Activated T-helper 2 cell treated with anti-CD3 and anti-CD28 coated beads, Interferon-gamma antibody, Interleukin-2, Interleukin-4, amounts not matched to agents 10 μg/mL and 5 μg/mL and 100 μg/mL, durations not matched to agents 14 hours and 24 hours and 36 hours (primary cell): ENCODE measurements at regions not wholly inside any gene's neighbourhood (a gene's known extent, or its start where the extent isn't known, plus 50 kb on each side); places are given as distances from the start of the nearest gene placed in this dataset.
A peak's percentile ranks its signal among the peaks of the same experiment; 100 is the strongest.
"Not testable (repeated sequence)": the region's sequence is repeated elsewhere in the genome, so short reads cannot be mapped to it uniquely, and the experiment has no call there.

Experiments
- DNase-seq: peaks from one replicate; pipeline ENCODE4 v3.0.0; 2021; ENCODE audit warnings: low spot score
- H3K27ac Mint-ChIP-seq: one replicate; pipeline ENCODE4 v1.8.0; 2021; ENCODE audit warnings: mixed read lengths
- H3K27me3 Mint-ChIP-seq: one replicate; pipeline ENCODE4 v1.8.0; 2021; ENCODE audit warnings: low read depth, mixed read lengths
- H3K36me3 Mint-ChIP-seq: one replicate; pipeline ENCODE4 v1.8.0; 2021; ENCODE audit warnings: low read depth, mixed read lengths
- H3K4me1 Mint-ChIP-seq: one replicate; pipeline ENCODE4 v1.8.0; 2021; ENCODE audit warnings: low read depth, mixed read lengths
- H3K4me3 Mint-ChIP-seq: one replicate; pipeline ENCODE4 v1.8.0; 2021; ENCODE audit warnings: low read depth, mild to moderate bottlenecking, moderate library complexity, mixed read lengths
- H3K9me3 Mint-ChIP-seq: one replicate; pipeline ENCODE4 v1.8.0; 2021; ENCODE audit warnings: mixed read lengths
- intact Hi-C: fragments of 100-400 bp; cut with micrococcal nuclease; formaldehyde crosslinking; loops from one replicate; pipeline ENCODE4 v1.15.1; 2023

DNA sequence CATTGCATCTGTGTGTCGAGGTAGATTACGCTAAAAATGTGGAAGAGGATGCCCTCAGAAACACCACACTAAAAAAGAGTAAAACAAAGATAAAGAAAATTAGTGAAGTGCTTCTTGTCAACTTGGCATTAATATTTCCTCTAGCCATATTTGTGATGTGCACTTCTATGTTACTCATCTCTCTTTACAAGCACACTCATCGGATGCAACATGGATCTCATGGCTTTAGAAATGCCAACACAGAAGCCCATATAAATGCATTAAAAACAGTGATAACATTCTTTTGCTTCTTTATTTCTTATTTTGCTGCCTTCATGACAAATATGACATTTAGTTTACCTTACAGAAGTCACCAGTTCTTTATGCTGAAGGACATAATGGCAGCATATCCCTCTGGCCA is 79.0 kb upstream of the SCIN start:
- no peak for DNase-seq
- H3K4me1 Mint-ChIP-seq = no peaks in the 10 kb centered on the region
- intact Hi-C loops = loop anchor here (2.0 to 10.0 kb wide), 3 partner anchors 57 to 427 kb away; no protein-coding TSS in a partner anchor
- no peak overlapping the region for H3K27ac Mint-ChIP-seq
- H3K9me3 Mint-ChIP-seq = no peaks in the 10 kb centered on the region
- H3K27me3 Mint-ChIP-seq = peaks cover 5% of the 10 kb centered on the region
- H3K4me3 Mint-ChIP-seq = no peak overlapping the region
- H3K36me3 Mint-ChIP-seq = no peaks in the 10 kb centered on the region

GRCh38 chr7:12493407-12493806 is 77.1 kb upstream of the SCIN start:
- H3K36me3 Mint-ChIP-seq = no peaks in the 10 kb centered on the region
- H3K27me3 Mint-ChIP-seq = peaks cover 2% of the 10 kb centered on the region
- H3K4me1 Mint-ChIP-seq = no peaks in the 10 kb centered on the region
- H3K27ac Mint-ChIP-seq = no peak overlapping the region
- intact Hi-C loops = loop anchor here (5.0 to 10.0 kb wide), 2 partner anchors 106 to 429 kb away; no protein-coding TSS in a partner anchor
- no peak for DNase-seq
- no peak overlapping the region for H3K4me3 Mint-ChIP-seq
- H3K9me3 Mint-ChIP-seq = no peaks in the 10 kb centered on the region

GRCh38 chr7:12493863-12494686 is 76.4 kb upstream of the SCIN start:
- intact Hi-C loops = loop anchor here (5.0 to 10.0 kb wide), 2 partner anchors 107 to 429 kb away; no protein-coding TSS in a partner anchor

GRCh38 chr7:12494687-12495024 is 75.9 kb upstream of the SCIN start:
- H3K9me3 Mint-ChIP-seq = no peaks in the 10 kb centered on the region

More at GRCh38 chr7:12493863-12494686, 76.4 kb upstream of the SCIN start:
- DNase-seq = no peak
- Mint-ChIP-seq H3K27me3 (peaks cover 2% of the 10 kb centered on the region), H3K9me3 (no peaks in the 10 kb centered on the region), H3K4me1 (no peaks in the 10 kb centered on the region), H3K36me3 (no peaks in the 10 kb centered on the region), H3K4me3 (no peak overlapping the region), H3K27ac (no peak overlapping the region)

GRCh38 chr7:12496901-12497674 is 73.4 kb upstream of the SCIN start:
- not testable (repeated sequence) for H3K27me3 Mint-ChIP-seq, H3K9me3 Mint-ChIP-seq, H3K4me1 Mint-ChIP-seq, H3K36me3 Mint-ChIP-seq, DNase-seq, H3K27ac Mint-ChIP-seq
- intact Hi-C loops = loop anchor here (10.0 kb wide), 1 partner anchor 432 kb away; no protein-coding TSS in a partner anchor
- H3K4me3 Mint-ChIP-seq = peak overlapping the region; percentile 35

More at GRCh38 chr7:12494687-12495024, 75.9 kb upstream of the SCIN start:
- no peak for DNase-seq
- Mint-ChIP-seq H3K27ac (no peak overlapping the region), H3K4me1 (no peaks in the 10 kb centered on the region), H3K36me3 (no peaks in the 10 kb centered on the region), H3K27me3 (peaks cover 2% of the 10 kb centered on the region), H3K4me3 (no peak overlapping the region)
- intact Hi-C loops = loop anchor here (5.0 to 10.0 kb wide), 2 partner anchors 107 to 430 kb away; no protein-coding TSS in a partner anchor

DNA sequence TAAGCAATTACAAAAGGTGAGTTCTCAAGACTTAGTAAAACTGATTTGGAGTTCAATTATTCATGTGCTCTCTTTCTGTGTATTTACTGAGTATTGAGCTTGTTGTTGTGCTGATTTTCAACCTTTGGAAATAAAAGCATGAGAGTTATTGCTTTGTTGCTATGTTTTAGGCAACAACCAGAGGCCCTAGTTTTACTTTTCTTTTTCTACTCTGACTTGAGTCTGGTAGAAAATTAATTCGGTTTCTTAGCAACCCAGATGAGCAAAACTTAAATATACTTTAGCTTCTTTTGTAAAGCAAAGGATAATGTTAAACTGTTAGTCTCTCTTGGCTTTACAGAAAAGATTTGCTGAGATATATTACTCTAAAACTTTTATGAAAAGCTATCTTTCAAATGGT is 66.4 kb upstream of the SCIN start:
- H3K4me3 Mint-ChIP-seq = no peak overlapping the region
- H3K9me3 Mint-ChIP-seq = no peaks in the 10 kb centered on the region

DNA sequence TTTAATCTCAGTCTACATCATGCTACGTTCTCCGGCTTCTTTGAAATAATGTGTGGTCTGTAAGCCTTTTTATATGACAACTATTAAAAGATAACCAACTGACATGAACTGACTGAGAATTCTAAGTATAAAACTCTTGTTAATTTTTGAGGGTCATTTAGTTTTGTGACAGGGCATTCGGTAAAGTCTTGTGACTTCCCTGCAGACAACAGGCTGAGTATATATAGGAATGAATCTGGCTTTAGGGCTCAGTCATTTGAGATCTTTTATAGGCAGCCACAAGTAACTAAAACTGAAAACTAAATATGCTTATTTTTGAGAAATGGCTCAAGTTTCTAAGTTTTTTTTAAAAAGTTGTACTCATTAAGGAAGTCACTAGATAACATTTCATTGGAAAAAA is 62.5 kb upstream of the SCIN start:
- no peaks in the 10 kb centered on the region for H3K9me3 Mint-ChIP-seq
- no peak for DNase-seq
- no peaks in the 10 kb centered on the region for H3K4me1 Mint-ChIP-seq
- intact Hi-C loops = no loop called here
- no peaks in the 10 kb centered on the region for H3K27me3 Mint-ChIP-seq
- no peak overlapping the region for H3K4me3 Mint-ChIP-seq
- no peak overlapping the region for H3K27ac Mint-ChIP-seq
- no peaks in the 10 kb centered on the region for H3K36me3 Mint-ChIP-seq

More for the DNA sequence above, 66.4 kb upstream of the SCIN start:
- intact Hi-C loops = no loop called here
- no peak for DNase-seq
- Mint-ChIP-seq H3K36me3 (no peaks in the 10 kb centered on the region), H3K4me1 (no peaks in the 10 kb centered on the region), H3K27ac (no peak overlapping the region), H3K27me3 (no peaks in the 10 kb centered on the region)

DNA sequence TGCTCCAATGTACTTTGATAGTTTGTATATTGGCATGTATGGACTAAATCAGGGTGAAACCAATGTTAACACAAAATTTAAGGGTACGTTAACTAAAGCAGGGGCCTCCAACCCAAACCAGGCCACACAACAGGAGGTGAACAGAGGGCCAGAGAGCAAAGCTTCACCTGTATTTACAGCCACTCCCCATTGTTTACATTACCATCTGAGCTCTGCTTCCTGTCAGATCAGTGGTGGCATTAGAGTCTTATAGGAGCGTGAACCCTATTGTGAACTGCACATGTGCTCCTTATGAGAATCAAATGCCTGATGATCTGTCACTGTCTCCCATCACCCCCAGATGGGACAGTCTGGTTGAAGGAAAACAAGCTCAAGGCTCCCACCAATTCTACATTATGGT is 62.0 kb upstream of the SCIN start:
- Mint-ChIP-seq H3K9me3 (no peaks in the 10 kb centered on the region), H3K4me3 (no peak overlapping the region), H3K27me3 (no peaks in the 10 kb centered on the region), H3K27ac (no peak overlapping the region), H3K4me1 (no peaks in the 10 kb centered on the region), H3K36me3 (no peaks in the 10 kb centered on the region)
- DNase-seq = no peak
- intact Hi-C loops = no loop called here

GRCh38 chr7:12517451-12517850 is 53.1 kb upstream of the SCIN start:
- H3K27ac Mint-ChIP-seq = no peak overlapping the region
- intact Hi-C loops = no loop called here
- no peak for DNase-seq
- no peak overlapping the region for H3K4me3 Mint-ChIP-seq
- peaks cover 4% of the 10 kb centered on the region for H3K27me3 Mint-ChIP-seq
- no peaks in the 10 kb centered on the region for H3K4me1 Mint-ChIP-seq
- peaks cover 6% of the 10 kb centered on the region for H3K9me3 Mint-ChIP-seq
- H3K36me3 Mint-ChIP-seq = no peaks in the 10 kb centered on the region

- intact Hi-C loops = no loop called here
- no peaks in the 10 kb centered on the region for H3K4me1 Mint-ChIP-seq
- no peak overlapping the region for H3K27ac Mint-ChIP-seq
- peaks cover 6% of the 10 kb centered on the region for H3K9me3 Mint-ChIP-seq
- DNase-seq = no peak
- H3K4me3 Mint-ChIP-seq = no peak overlapping the region
- H3K36me3 Mint-ChIP-seq = no peaks in the 10 kb centered on the region
- H3K27me3 Mint-ChIP-seq = peaks cover 6% of the 10 kb centered on the region
Measured at GRCh38 chr7:12518920-12519681, 51.4 kb upstream of the SCIN start.

DNA sequence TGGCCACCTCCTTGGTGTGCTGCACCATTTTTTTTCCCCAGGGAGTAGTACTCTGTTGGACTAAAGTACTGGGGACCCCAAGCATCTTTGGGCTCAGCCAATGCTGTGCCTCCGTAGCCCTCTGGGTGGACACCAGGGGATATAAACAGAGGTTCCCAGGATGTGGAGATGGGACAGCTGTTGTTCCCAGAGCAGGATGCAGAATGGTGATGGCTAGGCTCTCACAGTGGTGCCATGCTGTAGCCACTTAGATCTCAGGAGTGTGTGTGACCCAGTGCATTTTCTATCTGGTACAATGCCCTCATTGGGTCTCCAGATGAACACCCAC is 50.9 kb upstream of the SCIN start:
- Mint-ChIP-seq H3K27me3 (peaks cover 6% of the 10 kb centered on the region), H3K36me3 (no peaks in the 10 kb centered on the region), H3K4me3 (no peak overlapping the region), H3K4me1 (no peaks in the 10 kb centered on the region), H3K9me3 (peaks cover 6% of the 10 kb centered on the region), H3K27ac (no peak overlapping the region)
- intact Hi-C loops = no loop called here
- DNase-seq = no peak
